GM18520 (cell line): ENCODE measurements at regions not wholly inside any gene's neighbourhood (a gene's known extent, or its start where the extent isn't known, plus 50 kb on each side); places are given as distances from the start of the nearest gene placed in this dataset.

Source experiments
- ATAC-seq: cut with Tn5 transposase; IDR thresholded peaks from one replicate; pipeline ENCODE4 v1.9.1; 2021; ENCODE audit not compliant: unreplicated experiment

- no peak for ATAC-seq
Observed at GRCh38 chr3:144067059-144067458, 95.4 kb downstream of the DIPK2A start.

GRCh38 chr3:144073698-144074097 lies 102.1 kb downstream of the DIPK2A start:
- ATAC-seq = no peak

GRCh38 chr3:144079634-144080033 lies 108.0 kb downstream of the DIPK2A start:
- no peak for ATAC-seq

GRCh38 chr3:144084929-144085328 lies 113.3 kb downstream of the DIPK2A start:
- ATAC-seq = no peak

- no peak for ATAC-seq
Observed at GRCh38 chr3:144085964-144086363, 114.3 kb downstream of the DIPK2A start.

- ATAC-seq = no peak
Observed at GRCh38 chr3:144096016-144096415, 124.4 kb downstream of the DIPK2A start.

GRCh38 chr3:144097163-144097562 lies 125.5 kb downstream of the DIPK2A start:
- no peak for ATAC-seq

- no peak for ATAC-seq
Observed at GRCh38 chr3:144098691-144099090, 127.1 kb downstream of the DIPK2A start.

- no peak for ATAC-seq
Observed at GRCh38 chr3:144102421-144102820, 130.8 kb downstream of the DIPK2A start.

- no peak for ATAC-seq
Observed at GRCh38 chr3:144104186-144104585, 132.6 kb downstream of the DIPK2A start.

GRCh38 chr3:144104679-144105078 lies 133.1 kb downstream of the DIPK2A start:
- no peak for ATAC-seq

GRCh38 chr3:144105542-144105941 lies 133.9 kb downstream of the DIPK2A start:
- ATAC-seq = no peak

GRCh38 chr3:144106970-144107369 lies 135.3 kb downstream of the DIPK2A start:
- no peak for ATAC-seq

- no peak for ATAC-seq
Observed at GRCh38 chr3:144107923-144108322, 136.3 kb downstream of the DIPK2A start.

- peak; percentile 96 for ATAC-seq
Observed at GRCh38 chr3:144109944-144110343, 138.3 kb downstream of the DIPK2A start.

GRCh38 chr3:144112036-144112435 lies 140.4 kb downstream of the DIPK2A start:
- no peak for ATAC-seq

- ATAC-seq = no peak
Observed at GRCh38 chr3:144112437-144112836, 140.8 kb downstream of the DIPK2A start.

- no peak for ATAC-seq
Observed at GRCh38 chr3:144114767-144115166, 143.1 kb downstream of the DIPK2A start.

GRCh38 chr3:144119633-144120032 lies 148.0 kb downstream of the DIPK2A start:
- no peak for ATAC-seq

- ATAC-seq = no peak
Observed at GRCh38 chr3:144121661-144122060, 150.0 kb downstream of the DIPK2A start.

- ATAC-seq = no peak
Observed at GRCh38 chr3:144127014-144127413, 155.4 kb downstream of the DIPK2A start.

- no peak for ATAC-seq
Observed at GRCh38 chr3:144127700-144128099, 156.1 kb downstream of the DIPK2A start.

- peak; percentile 97 for ATAC-seq
Observed at GRCh38 chr3:144128108-144128892, 156.7 kb downstream of the DIPK2A start.
